GM20000 (cell line): ENCODE measurements at regions not wholly inside any gene's neighbourhood (a gene's known extent, or its start where the extent isn't known, plus 50 kb on each side); places are given as distances from the start of the nearest gene placed in this dataset.

Experiments
- DNase-seq: peaks from one replicate; pipeline ENCODE4 v3.0.0; 2012; ENCODE audit warnings: low spot score
- CTCF ChIP-seq: IDR thresholded peaks from 2 replicates; pipeline ENCODE4 v1.5.1; 2012; ENCODE audit warnings: mild to moderate bottlenecking, control low read depth; ENCODE audit errors: extremely low read depth, missing control alignments

GRCh38 chr1:87783315-87783714 lies 454.6 kb downstream of the LMO4 start:
- DNase-seq = no peak
- no peak for TF ChIP-seq CTCF

GRCh38 chr1:87785386-87785785 lies 456.7 kb downstream of the LMO4 start:
- no peak for DNase-seq
- no peak for TF ChIP-seq CTCF

- DNase-seq = no peak
- TF ChIP-seq CTCF = no peak
Observed at GRCh38 chr1:87786229-87786628, 457.5 kb downstream of the LMO4 start.

GRCh38 chr1:87786861-87787545 lies 458.3 kb downstream of the LMO4 start:
- no peak for DNase-seq
- TF ChIP-seq CTCF = no peak

GRCh38 chr1:87787551-87787950 lies 458.9 kb downstream of the LMO4 start:
- DNase-seq = no peak
- TF ChIP-seq CTCF = no peak

GRCh38 chr1:87790756-87791155 lies 462.1 kb downstream of the LMO4 start:
- TF ChIP-seq CTCF = no peak

GRCh38 chr1:87791931-87792740 lies 463.5 kb downstream of the LMO4 start:
- TF ChIP-seq CTCF = no peak
- no peak for DNase-seq

More at GRCh38 chr1:87790756-87791155, 462.1 kb downstream of the LMO4 start:
- no peak for DNase-seq
